ENCODE measurements at regions not wholly inside any gene's neighbourhood (a gene's known extent, or its start where the extent isn't known, plus 50 kb on each side); places are given as distances from the start of the nearest gene placed in this dataset.

DNA sequence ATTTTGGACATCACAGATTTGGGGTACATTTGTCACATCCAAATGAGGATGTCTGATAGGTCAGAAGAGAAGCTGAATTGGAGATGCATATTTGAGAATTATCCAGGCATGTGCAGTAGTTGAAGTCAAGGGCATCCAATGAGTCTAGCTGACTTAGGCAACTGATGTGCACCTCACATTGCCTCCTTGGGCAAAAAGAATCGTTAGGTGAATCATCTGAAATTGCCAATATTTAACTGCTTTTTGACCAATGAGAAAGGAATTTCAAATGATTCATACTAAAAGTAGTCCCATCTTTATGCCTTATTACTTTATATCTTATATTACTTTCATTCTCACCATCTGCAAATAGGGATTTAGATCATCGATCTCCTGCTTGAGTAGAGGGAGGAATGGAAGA lies 117.7 kb downstream of the CD47 start:
- intact Hi-C loops (cut with DNase I), result no loop called here

DNA sequence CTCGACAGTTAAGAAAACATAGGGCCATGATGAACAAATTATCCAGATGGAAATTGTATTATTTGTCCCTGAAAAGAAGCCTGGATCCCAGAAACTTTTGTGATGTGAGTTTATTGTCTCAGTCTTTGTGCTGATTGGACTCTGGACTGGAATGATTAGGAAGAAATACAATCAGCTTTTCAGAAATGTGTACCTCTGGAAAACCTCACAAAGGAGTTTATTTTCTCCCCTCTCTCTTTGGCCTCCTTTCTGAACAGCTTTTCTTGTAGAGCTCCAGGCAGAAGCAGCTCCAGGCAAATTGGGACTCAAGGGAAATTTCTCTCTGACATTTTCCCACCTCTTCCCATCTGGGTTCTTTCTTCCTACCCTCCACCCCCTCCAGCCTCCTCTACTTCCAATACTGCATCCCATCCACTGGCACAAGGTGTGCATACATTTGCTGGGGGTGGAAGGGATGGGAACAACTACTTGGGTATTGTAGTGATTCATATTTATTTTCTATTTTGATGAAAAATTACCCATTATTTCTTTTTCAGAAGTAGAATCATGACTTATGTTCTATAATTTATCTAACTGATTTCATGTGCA lies 119.7 kb downstream of the CD47 start:
- intact Hi-C loops (cut with DNase I), result loop anchor here (2.0 kb wide), 1 partner anchor 16 kb away; no protein-coding TSS in a partner anchor
- no peak for DNase-seq (ENCODE audit: low spot score)

More for the DNA sequence above, 117.7 kb downstream of the CD47 start:
- no peak for DNase-seq (ENCODE audit: low spot score)

DNA sequence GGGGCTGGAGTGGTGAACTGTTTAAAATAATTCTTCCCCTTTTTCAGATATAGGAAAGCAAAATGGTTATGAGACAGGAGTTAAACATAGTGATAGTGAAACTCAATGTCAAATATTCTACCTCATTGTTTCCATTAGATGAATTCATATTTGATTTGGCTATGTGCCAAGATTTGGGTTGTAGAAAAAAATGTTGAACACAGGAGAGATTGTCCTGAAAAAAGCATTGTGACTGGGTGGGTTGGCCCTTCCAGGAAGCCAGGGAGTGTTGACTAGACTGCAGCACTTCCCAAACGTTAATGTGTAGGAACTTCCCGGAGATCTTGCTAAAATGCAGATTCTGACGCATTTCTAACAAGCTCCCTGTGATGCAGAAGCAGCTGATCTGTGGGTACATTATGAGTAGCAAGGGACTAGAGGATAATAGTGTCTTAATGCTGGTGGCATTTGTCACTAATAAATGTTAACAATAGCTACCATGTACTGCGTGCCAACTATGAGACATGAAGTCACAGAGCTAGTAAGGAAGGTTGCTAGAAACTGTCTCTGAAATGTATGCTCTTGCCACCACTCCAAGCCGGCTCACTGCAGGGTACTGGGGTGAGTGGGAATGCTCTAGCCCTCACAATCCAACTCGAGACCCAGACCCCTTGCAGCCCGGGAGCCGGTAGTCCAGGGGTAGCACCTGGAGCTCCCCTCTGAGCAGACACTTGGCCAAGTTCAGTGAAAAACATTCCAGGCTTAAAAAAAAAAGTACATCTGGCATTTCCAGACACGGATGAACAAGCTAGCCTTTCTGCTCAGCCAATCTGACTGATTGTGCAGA lies 120.6 kb downstream of the CD47 start:
- intact Hi-C loops (cut with DNase I), result loop anchor here (2.0 kb wide), 1 partner anchor 17 kb away; no protein-coding TSS in a partner anchor
- no peak for DNase-seq (ENCODE audit: low spot score)

DNA sequence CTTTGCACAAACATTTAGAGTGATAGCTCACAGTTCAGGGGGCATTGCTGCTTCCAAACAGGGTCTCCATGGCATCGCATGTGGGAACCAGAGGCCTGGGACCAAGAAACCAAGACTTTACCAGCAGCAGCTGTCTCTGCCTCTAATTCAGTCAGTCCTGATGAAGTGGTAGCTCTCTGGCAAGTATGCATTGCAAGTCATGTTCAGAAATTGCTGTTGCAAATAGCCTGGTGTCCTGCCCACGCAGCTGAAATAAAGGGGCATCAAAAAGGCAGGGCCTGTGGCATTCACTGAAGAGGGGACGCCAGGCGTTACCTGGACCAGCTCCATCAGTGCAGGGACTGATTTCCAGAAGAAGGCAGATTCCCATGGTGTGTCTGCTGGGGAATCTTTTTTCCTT lies 121.3 kb downstream of the CD47 start:
- no peak for DNase-seq (ENCODE audit: low spot score)
- intact Hi-C loops (cut with DNase I), result no loop called here

DNA sequence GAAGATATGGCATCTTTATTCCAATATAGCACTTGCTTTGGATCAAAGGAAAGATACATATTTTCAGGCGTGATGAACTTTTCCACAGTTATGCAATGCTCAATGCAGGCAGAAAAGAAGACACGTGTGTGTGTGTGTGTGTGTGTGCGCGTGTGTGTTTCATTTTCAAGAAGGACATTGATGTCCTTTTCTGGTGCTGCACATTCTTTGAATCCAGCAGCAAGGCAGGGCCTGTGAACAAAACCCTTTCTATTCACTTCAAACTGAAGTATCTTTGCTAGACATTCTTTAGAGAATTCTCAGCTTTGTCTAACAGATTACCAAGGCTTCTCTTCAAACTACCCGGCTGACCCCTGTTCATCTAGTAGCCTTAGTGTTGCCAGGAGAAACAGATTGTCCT lies 124.6 kb downstream of the CD47 start:
- intact Hi-C loops (cut with DNase I), result no loop called here
- DNase-seq (ENCODE audit: low spot score), result no peak

DNA sequence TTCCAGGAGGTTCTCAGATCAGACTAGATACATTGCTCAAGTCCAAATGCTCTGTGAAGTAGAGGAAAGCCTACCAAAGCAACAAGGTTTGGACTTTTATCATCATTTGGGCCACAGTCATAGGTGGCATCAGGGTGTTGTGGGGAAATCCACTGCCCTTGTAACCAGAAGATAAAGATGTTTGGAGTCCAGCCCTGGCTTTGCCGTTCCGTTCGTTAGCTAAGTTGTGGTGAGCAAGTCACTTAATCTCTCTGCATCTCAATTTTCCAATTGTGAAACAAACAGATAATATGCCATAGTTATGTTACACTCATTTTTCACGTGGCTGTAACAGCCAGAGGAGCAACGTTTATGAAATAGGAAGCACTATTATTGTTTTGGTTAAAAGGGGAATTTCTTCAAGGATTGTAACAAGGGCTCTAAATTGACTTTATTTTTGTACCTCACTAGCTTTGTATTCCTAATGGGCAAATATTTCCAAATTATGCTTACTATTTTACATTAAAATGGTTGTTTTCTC lies 125.6 kb downstream of the CD47 start:
- DNase-seq (ENCODE audit: low spot score), result no peak
- intact Hi-C loops (cut with DNase I), result no loop called here

DNA sequence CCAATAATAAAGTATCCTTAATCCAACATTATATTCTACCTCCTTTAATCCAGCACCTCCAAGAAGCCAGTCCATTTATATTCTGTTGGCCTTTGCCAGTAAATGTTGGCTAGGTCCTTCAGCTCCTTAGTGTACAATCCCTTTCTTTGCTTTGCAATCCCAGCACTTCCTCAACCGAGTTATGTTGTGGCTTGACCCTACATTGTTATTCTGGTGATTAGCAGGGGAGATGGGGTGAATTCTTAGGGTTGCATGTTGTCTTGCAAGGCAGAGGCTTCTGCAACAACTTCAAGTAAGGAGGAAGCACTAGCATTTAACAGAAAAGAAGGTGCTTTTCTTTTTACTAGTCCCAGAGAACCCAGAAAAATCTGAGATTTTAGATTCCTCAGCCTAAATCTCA lies 127.2 kb downstream of the CD47 start:
- no peak for DNase-seq (ENCODE audit: low spot score)
- intact Hi-C loops (cut with DNase I), result no loop called here

DNA sequence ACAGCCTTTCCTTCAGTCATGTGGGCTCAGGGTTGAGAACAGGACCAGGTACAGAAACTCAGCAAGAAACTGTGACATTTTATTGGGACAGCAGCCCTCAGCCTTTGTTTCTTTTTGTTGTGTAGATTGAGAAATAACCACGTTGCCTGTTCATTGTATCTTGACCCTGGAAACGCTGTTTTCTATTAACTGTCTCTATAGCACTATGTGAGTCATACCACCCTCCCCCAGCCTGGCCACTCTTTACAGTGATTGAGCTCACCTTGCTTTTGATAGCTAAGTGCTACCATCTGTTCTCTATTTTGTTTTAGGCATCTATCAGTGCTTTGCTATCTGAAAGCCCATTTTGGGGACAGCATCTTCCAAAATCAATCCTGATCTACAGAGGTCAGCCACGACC lies 127.9 kb downstream of the CD47 start:
- DNase-seq (ENCODE audit: low spot score), result no peak
- intact Hi-C loops (cut with DNase I), result no loop called here

DNA sequence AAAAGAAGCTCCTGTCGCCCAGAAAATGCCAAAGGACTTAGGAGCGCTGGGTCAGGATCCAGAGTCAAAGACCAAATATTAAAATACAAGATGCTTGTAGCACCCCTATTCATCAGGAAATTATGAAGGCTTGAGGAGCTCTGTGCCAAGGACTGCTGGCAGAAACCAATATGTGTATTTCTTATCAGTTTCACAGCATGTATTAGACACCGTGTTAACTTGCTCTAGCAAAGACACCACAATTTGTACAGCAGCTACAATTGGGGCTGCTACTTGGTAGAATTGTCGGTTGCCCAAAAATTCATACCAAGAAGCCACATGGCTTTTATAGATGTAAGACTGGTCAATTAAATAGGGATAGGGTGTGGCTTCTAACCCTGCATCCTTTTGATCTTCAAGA lies 128.8 kb downstream of the CD47 start:
- intact Hi-C loops (cut with DNase I), result no loop called here

DNA sequence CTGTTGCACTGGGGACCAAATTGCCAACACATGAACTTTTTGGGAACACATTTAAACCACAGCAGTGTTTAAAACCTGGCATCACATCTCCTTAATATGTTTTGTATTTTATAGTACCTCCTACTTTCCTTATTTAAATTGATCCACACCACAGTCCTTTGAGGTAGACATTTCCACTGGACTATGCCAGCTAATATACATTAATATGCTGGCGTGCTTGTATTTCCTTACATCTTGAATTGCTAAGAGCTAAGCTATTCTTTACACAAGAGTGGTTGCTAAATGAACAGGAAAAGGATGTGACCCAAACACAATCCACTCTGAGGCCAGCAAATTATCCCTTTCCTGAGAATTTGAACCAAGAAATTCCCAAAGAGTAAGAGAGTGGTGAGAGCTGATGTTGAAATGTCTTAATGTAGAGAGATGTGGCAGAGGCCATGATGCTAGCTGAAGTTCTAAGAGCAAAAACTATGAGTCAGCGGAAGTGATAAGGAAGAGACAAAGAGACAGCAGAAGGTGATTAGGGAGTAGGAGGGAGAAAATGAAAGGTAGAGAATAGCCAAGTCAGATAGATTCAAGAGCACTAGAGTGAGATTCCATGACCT lies 131.2 kb downstream of the CD47 start:
- intact Hi-C loops (cut with DNase I), result loop anchor here (5.0 to 10.0 kb wide), 3 partner anchors 48 to 265 kb away; partner anchors contain the start of genes CD47 and IFT57
- no peak for DNase-seq (ENCODE audit: low spot score)

More for the DNA sequence above, 128.8 kb downstream of the CD47 start:
- no peak for DNase-seq (ENCODE audit: low spot score)

DNA sequence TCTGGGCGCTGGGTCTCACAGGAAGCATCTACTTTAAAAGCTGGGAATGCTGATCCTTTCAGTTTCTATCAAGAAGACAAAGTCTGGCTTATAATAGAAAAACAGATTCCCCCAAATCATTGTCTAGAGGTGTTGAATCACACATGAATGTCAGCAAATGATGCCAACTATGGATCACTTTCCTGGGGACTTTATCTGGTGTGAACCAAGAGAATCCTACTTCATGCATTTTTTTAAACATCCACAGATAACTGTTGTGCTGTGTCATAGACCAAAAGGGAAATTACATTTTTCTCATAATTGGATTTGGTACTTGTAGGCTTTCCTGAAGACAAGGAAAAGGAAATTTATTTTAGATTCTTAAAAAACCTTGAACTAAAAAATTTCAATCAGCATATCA lies 132.7 kb downstream of the CD47 start:
- DNase-seq (ENCODE audit: low spot score), result no peak
- intact Hi-C loops (cut with DNase I), result loop anchor here (5.0 to 10.0 kb wide), 3 partner anchors 49 to 267 kb away; partner anchors contain the start of genes CD47 and IFT57

DNA sequence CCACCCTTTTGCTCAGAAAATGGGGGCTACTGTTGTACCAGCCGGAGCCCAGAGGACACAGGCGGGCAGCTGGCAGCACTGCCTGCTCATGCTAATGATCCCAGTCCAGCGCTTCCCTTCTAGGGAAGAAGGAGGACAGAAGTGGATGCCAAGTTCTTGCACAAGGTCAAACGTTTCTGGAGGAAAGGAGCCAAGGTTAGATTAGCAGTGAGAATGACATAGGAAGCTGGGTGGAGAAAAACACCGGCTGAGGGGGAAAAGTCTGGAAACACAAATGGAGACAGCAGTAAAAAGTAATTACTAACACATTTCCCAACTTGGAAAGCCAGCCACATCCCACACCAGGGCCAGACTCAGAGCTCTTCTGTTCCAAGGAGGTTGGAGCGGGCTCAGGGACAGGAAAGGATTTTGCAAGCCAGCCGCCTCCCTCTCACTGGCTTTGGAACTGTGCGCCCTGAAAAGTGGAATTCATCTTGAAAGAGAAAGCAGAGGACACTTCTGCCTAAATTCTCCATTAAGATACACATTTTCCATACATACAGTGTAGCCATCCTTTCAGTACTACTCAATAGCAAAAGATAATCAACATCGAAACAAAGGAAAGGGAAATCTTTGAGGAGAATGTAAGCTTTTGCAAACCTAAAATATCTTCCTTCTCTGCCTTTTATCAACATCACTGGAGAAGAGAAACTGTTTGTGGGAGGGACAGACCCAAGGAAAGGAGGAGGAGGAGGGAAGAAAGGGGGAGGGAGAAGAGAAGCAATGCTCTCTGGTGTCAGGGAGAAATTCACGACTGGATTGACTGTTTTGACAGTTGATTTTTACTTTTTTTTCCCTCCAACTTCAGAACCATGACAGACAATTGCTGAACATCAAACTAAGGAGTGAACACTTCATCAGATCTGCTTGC lies 133.6 kb downstream of the CD47 start:
- intact Hi-C loops (cut with DNase I), result loop anchor here (2.0 to 10.0 kb wide), 4 partner anchors 30 to 268 kb away; partner anchors contain the start of genes CD47 and IFT57
- peak; percentile 82 for DNase-seq (ENCODE audit: low spot score)

DNA sequence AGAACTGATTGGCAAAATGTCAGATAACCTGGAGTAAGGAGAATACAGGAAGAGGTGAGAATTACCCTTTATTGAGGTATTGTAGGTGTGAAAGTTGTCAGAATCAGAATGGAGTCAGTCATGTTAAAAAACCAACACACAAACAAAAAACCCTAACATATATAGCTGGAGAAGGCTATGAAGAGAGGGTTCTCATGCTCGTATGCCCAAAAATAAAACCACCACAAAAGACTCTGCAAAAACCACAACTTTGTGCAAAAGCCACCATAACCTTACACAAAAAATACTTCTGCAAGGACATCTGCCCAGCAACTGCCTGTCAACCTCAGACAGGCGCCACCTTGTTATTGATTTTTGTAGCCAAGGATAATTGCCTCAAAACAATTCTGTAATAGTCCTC lies 136.0 kb downstream of the CD47 start:
- no peak for DNase-seq (ENCODE audit: low spot score)
- intact Hi-C loops (cut with DNase I), result loop anchor here (5.0 to 10.0 kb wide), 3 partner anchors 52 to 270 kb away; partner anchors contain the start of genes CD47 and IFT57

DNA sequence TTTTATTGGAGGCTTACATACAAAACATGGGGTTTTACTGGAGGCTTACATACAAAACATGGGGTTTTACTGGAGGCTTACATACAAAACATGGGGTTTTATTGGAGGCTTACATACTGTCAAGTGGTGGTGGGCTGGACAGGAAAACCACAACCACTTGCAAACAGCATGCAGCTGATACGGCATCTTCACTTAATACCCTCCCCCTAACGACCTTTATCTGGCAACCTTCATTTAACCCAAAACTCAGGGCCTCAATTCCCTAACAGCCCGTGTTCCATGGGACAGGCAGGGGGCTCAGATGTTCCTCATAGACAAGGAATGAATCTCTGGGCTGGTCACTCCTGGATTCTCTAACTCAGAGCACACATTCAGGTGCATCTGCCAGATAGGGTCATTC lies 137.1 kb downstream of the CD47 start:
- DNase-seq (ENCODE audit: low spot score), result no peak
- intact Hi-C loops (cut with DNase I), result loop anchor here (10.0 kb wide), 1 partner anchor 271 kb away; the partner anchor contains the start of gene IFT57

DNA sequence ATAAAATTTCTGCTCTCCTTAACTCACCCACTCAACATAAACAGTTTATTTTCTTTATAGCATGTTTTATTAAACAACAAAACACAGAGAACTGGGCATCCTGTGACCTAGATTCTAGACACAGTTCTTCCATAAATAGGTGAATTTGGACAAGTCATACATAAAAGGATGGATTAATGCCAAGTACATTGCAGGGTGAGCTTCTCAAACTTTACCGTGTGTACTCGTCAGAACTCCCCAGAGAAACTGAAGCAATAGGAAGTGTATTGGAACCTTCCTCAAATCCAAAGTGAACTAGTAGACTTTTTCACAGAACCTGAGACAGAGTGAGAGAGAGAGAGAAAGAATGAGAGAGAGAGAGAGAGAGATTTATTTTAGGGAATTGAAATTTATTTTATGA lies 139.7 kb downstream of the CD47 start:
- intact Hi-C loops (cut with DNase I), result loop anchor here (10.0 kb wide), 1 partner anchor 274 kb away; the partner anchor contains the start of gene IFT57

DNA sequence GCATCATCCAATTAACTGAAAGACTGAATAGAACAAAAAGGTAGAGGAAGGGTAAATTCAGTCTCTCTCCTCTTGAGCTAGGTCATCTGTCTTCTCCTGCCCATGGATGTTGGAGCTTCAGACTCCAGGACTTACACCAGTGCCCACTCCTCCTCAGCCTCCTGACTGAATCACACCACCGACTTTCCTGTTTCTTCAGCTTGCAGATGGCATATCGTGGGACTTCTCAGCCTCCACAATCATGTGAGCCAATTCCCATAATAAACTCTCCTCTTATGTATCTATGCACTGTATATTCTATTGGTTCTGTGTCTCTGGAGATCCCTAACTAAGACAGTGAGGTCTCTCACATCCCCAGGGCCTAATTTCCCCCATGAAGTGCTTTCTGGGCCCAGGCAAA lies 140.4 kb downstream of the CD47 start:
- intact Hi-C loops (cut with DNase I), result loop anchor here (10.0 kb wide), 1 partner anchor 274 kb away; the partner anchor contains the start of gene IFT57
- DNase-seq (ENCODE audit: low spot score), result no peak

More for the DNA sequence above, 139.7 kb downstream of the CD47 start:
- no peak for DNase-seq (ENCODE audit: low spot score)

DNA sequence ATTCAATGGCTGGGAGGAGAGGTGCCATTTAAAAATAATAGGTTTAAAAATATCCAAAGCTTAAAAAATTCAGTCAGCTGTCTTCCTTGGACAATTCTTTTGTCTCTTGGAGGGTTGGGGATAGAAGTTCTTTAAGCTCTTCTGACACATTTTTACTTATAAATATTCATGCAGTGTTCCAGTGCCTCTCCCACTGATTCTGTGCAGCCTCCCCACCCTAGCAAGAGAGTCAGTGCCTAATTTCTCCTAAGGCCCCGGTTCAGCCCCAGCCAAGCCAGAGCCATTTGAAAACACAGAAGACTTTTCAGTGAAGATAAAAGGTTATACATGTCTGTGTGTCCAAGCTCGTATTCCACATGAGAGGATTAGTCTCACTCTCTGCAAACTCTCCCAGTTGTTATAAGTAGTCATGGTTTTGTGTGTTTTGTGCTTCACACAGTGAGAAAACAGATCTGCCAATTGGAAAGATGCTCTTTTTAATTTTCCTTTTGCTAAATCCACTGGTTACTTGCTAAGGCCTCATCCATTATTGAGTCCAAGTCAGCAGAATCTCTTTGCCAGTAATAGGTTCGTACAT lies 141.3 kb downstream of the CD47 start:
- intact Hi-C loops (cut with DNase I), result no loop called here
- DNase-seq (ENCODE audit: low spot score), result no peak

DNA sequence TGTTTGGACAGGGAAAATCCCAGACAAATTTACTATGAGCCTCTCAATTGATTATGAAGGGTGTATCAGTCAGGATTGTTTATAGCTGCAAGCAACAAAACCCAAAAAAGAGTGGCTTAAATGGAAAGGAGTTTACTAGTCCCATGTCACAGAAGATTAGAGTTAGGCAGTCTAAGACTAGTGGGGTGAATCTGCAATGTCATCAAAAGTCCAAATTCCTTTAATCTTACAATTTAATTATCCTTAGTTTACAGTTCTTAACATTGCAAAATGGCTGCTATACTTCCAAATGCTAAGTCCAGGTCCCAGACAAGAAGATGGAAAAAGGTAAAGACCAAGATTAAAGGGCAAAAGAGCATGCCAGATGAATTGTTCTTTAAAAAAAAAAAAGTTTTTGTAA lies 143.6 kb downstream of the CD47 start:
- intact Hi-C loops (cut with DNase I), result no loop called here

DNA sequence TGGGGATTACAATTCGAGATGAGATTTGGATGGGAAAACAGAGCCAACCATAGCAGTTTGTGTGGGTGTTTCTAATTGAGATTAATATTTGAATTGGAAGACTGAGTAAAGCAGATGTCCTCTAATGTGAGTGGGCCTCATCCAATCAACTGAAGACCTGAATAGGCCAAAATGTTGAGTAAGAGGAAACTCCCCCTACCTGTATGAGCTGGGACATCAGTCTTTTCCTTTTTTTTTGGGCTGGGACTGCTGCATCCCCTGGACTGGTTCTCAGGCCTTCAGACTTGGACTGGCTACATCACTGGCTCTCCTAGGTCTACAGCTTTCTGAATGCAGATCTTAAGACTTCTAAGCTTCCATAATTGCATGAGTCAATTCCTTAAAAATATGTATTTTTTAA lies 144.1 kb downstream of the CD47 start:
- DNase-seq (ENCODE audit: low spot score), result no peak
- intact Hi-C loops (cut with DNase I), result no loop called here

More for the DNA sequence above, 143.6 kb downstream of the CD47 start:
- no peak for DNase-seq (ENCODE audit: low spot score)

Data from cardiac septum (tissue), 1 donor.